ENCODE measurements at regions not wholly inside any gene's neighbourhood (a gene's known extent, or its start where the extent isn't known, plus 50 kb on each side); places are given as distances from the start of the nearest gene placed in this dataset.

- intact Hi-C loops (cut with micrococcal nuclease; ENCODE audit: unreplicated experiment) = no loop called here
- H3K27me3 ChIP-seq (replicated peaks; ENCODE audit: insufficient read depth, low read depth, low read length, poor library complexity) = no peaks in the 10 kb centered on the region
- no peak overlapping the region for H3K4me3 ChIP-seq (ENCODE audit: low read depth, low read length, poor library complexity, severe bottlenecking)
- TF ChIP-seq EZH2 (IDR thresholded peaks at IDR 0.05; ENCODE audit: borderline replicate concordance, low read depth, low read length, poor library complexity, severe bottlenecking) (no peak), CTCF (conservative IDR thresholded peaks at IDR 0.05; ENCODE audit: low read depth, low read length) (no peak)
- POLR2A ChIA-PET (ENCODE audit: low non-redundant PET) = no interaction called here
- H3K27ac ChIP-seq (ENCODE audit: low read depth, low read length, poor library complexity, severe bottlenecking) = no peak overlapping the region
- H3K36me3 ChIP-seq (ENCODE audit: insufficient read depth, low read length, poor library complexity, severe bottlenecking) = no peaks in the 10 kb centered on the region
- CTCF ChIA-PET = no interaction called here
- peak; percentile 43 for DNase-seq (ENCODE audit: low spot score)
- H3K9me3 ChIP-seq (ENCODE audit: low read depth, low read length, poor library complexity, severe bottlenecking) = no peaks in the 10 kb centered on the region
- no TSS peak for BruUV-seq (replicated peaks)
- H3K4me1 ChIP-seq (ENCODE audit: insufficient read depth, low read length, poor library complexity, severe bottlenecking) = no peaks in the 10 kb centered on the region
These were observed 261.6 kb downstream of the MDFIC start for GRCh38 chr7:115183431-115184057.

DNA sequence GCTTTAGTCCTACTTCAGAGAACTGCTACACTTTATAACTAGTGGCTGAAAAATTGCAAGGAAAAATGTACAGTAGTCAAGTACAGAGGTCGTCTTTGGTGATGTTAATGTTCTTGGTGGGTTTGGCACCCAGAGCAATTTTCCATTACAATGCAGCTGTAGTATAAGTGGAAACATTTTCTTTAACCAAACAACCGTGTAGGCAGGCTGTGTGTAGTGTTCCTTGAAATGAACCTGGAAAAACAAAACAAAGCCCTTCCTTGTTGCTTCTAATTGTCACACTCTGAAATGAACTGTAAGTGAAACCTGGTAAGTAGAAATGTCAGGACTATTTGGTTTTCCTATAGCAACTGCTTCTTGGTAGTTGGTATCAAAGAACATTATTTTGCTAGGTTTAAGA, 256.9 kb downstream of the MDFIC start:
- no TSS peak for BruUV-seq (replicated peaks)
- H3K4me1 ChIP-seq (ENCODE audit: insufficient read depth, low read length, poor library complexity, severe bottlenecking) = no peaks in the 10 kb centered on the region
- ChIA-PET CTCF (no interaction called here), POLR2A (ENCODE audit: low non-redundant PET) (no interaction called here)
- intact Hi-C loops (cut with micrococcal nuclease; ENCODE audit: unreplicated experiment) = no loop called here
- no peaks in the 10 kb centered on the region for H3K9me3 ChIP-seq (ENCODE audit: low read depth, low read length, poor library complexity, severe bottlenecking)
- no peak for TF ChIP-seq CTCF (conservative IDR thresholded peaks at IDR 0.05; ENCODE audit: low read depth, low read length)
- TF ChIP-seq EZH2 (IDR thresholded peaks at IDR 0.05; ENCODE audit: borderline replicate concordance, low read depth, low read length, poor library complexity, severe bottlenecking) = no peak
- no peak overlapping the region for H3K4me3 ChIP-seq (ENCODE audit: low read depth, low read length, poor library complexity, severe bottlenecking)
- H3K27me3 ChIP-seq (replicated peaks; ENCODE audit: insufficient read depth, low read depth, low read length, poor library complexity) = no peaks in the 10 kb centered on the region
- no peaks in the 10 kb centered on the region for H3K36me3 ChIP-seq (ENCODE audit: insufficient read depth, low read length, poor library complexity, severe bottlenecking)
- H3K27ac ChIP-seq (ENCODE audit: low read depth, low read length, poor library complexity, severe bottlenecking) = no peak overlapping the region
- no peak for DNase-seq (ENCODE audit: low spot score)

- TF ChIP-seq CTCF (conservative IDR thresholded peaks at IDR 0.05; ENCODE audit: low read depth, low read length) (no peak), EZH2 (IDR thresholded peaks at IDR 0.05; ENCODE audit: borderline replicate concordance, low read depth, low read length, poor library complexity, severe bottlenecking) (no peak)
- BruUV-seq (replicated peaks) = no TSS peak
- ChIA-PET CTCF (no interaction called here), POLR2A (ENCODE audit: low non-redundant PET) (no interaction called here)
- Histone ChIP-seq H3K4me3 (ENCODE audit: low read depth, low read length, poor library complexity, severe bottlenecking) (no peak overlapping the region), H3K4me1 (ENCODE audit: insufficient read depth, low read length, poor library complexity, severe bottlenecking) (no peaks in the 10 kb centered on the region), H3K36me3 (ENCODE audit: insufficient read depth, low read length, poor library complexity, severe bottlenecking) (no peaks in the 10 kb centered on the region), H3K27ac (ENCODE audit: low read depth, low read length, poor library complexity, severe bottlenecking) (no peak overlapping the region), H3K27me3 (replicated peaks; ENCODE audit: insufficient read depth, low read depth, low read length, poor library complexity) (no peaks in the 10 kb centered on the region), H3K9me3 (ENCODE audit: low read depth, low read length, poor library complexity, severe bottlenecking) (no peaks in the 10 kb centered on the region)
- DNase-seq (ENCODE audit: low spot score) = no peak
- intact Hi-C loops (cut with micrococcal nuclease; ENCODE audit: unreplicated experiment) = no loop called here
These were observed 255.9 kb downstream of the MDFIC start for GRCh38 chr7:115177823-115178222.

Measured in A673 (cell line).